ENCODE measurements at regions not wholly inside any gene's neighbourhood (a gene's known extent, or its start where the extent isn't known, plus 50 kb on each side); places are given as distances from the start of the nearest gene placed in this dataset.

- no peaks in the 10 kb centered on the region for H3K4me1 Mint-ChIP-seq
- ChIA-PET POLR2A (no interaction called here), CTCF (no interaction called here)
Measured at GRCh38 chr11:108994887-108995286, 330.0 kb downstream of the DDX10 start.

DNA sequence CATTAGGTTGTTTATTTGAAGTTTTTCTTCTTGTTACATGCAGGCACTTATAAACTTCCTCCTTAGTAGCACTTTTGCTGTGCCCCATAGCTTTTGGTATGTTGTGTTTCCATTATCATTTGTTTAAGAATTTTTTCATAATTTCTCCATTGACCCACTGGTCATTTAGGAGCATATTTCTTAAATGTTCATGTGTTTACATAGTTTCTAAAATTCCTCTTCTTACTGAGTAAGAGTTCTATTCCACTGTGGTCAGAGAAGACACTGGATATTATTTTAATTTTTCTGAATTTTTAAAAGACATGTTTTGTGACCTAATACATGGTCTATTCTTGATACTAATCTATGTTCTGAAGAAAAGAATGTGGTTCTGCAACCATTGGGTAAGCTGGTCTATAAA, 333.0 kb downstream of the DDX10 start:
- H3K36me3 ChIP-seq (ENCODE audit: control insufficient read depth in 2 of 2, extremely low read depth in 1 of 2, insufficient read depth in 1 of 2, low read length in 1 of 2), result no peaks in the 10 kb centered on the region
- Mint-ChIP-seq H3K36me3 (no peaks in the 10 kb centered on the region), H3K9me3 (peaks cover 4 to 22% (median 12%) of the 10 kb centered on the region in 3 donors), H3K27me3 (peaks cover 0 to 2% of the 10 kb centered on the region in 2 donors), H3K4me3 (no peak overlapping the region), H3K27ac (no peak overlapping the region), H3K4me1 (no peaks in the 10 kb centered on the region)
- POLR2A ChIA-PET, result no interaction called here
- no peaks in the 10 kb centered on the region for H3K27me3 ChIP-seq (replicated peaks in 1 of 2; ENCODE audit: control insufficient read depth in 2 of 2, extremely low read depth in 1 of 2, insufficient read depth in 2 of 2, low read length in 1 of 2)
- H3K4me3 ChIP-seq (ENCODE audit: control insufficient read depth in 1 of 2, extremely low read depth in 1 of 2, low read length in 1 of 2), result no peak overlapping the region
- H3K9me3 ChIP-seq, result no peaks in the 10 kb centered on the region
- CTCF ChIA-PET, result no interaction called here
- no peak overlapping the region for H3K27ac ChIP-seq (ENCODE audit: low read length)
- no peaks in the 10 kb centered on the region for H3K4me1 ChIP-seq (ENCODE audit: control insufficient read depth in 1 of 2, extremely low read depth in 1 of 2, insufficient read depth in 2 of 2, low read length in 2 of 2)
- no peak for ATAC-seq (replicated peaks in 1 of 4)
- DNase-seq, result no peak

More at GRCh38 chr11:108994887-108995286, 330.0 kb downstream of the DDX10 start:
- Histone ChIP-seq H3K27me3 (replicated peaks in 1 of 2; ENCODE audit: control insufficient read depth in 2 of 2, extremely low read depth in 1 of 2, insufficient read depth in 2 of 2, low read length in 1 of 2) (no peaks in the 10 kb centered on the region), H3K4me1 (ENCODE audit: control insufficient read depth in 1 of 2, extremely low read depth in 1 of 2, insufficient read depth in 2 of 2, low read length in 2 of 2) (no peaks in the 10 kb centered on the region), H3K36me3 (ENCODE audit: control insufficient read depth in 2 of 2, extremely low read depth in 1 of 2, insufficient read depth in 1 of 2, low read length in 1 of 2) (no peaks in the 10 kb centered on the region), H3K9me3 (no peaks in the 10 kb centered on the region), H3K27ac (ENCODE audit: low read length) (no peak overlapping the region), H3K4me3 (ENCODE audit: control insufficient read depth in 1 of 2, extremely low read depth in 1 of 2, low read length in 1 of 2) (no peak overlapping the region)
- Mint-ChIP-seq H3K36me3 (no peaks in the 10 kb centered on the region), H3K4me3 (no peak overlapping the region), H3K27me3 (peaks cover 0 to 2% of the 10 kb centered on the region in 2 donors), H3K27ac (no peak overlapping the region), H3K9me3 (peaks cover 4 to 18% (median 9%) of the 10 kb centered on the region in 3 donors)
- no peak for DNase-seq
- no peak for ATAC-seq (replicated peaks in 1 of 4)
- no CpG with 5 or more reads among the region's 1 CpG for WGBS (ENCODE audit: insufficient coverage)

DNA sequence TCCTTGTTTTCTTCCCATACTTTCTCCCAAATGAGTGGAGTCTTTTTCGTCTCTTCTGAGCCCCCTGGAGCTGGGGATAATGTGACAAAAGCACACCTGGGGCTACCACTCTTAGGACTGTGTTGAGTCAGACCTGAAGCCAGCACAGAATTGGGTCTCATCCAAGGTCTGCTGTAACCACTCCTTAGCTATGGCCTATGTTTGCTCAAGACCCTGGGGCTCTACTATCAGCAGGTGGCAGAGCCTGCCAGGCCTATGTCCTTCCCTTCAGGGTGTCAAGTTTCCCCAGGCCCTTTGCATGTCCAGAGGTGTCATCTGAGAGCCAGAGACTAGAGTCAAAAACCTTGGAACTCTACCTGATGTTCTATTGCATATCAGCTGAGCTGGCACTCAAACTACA, 335.7 kb downstream of the DDX10 start:
- no peak overlapping the region for H3K27ac ChIP-seq (ENCODE audit: low read length)
- no peak overlapping the region for H3K4me3 Mint-ChIP-seq
- H3K36me3 ChIP-seq (ENCODE audit: control insufficient read depth in 2 of 2, extremely low read depth in 1 of 2, insufficient read depth in 1 of 2, low read length in 1 of 2), result no peaks in the 10 kb centered on the region
- ATAC-seq (replicated peaks in 1 of 4) (no peak), DNase-seq (no peak)
- H3K27me3 ChIP-seq (replicated peaks in 1 of 2; ENCODE audit: control insufficient read depth in 2 of 2, extremely low read depth in 1 of 2, insufficient read depth in 2 of 2, low read length in 1 of 2), result no peaks in the 10 kb centered on the region
- H3K27ac Mint-ChIP-seq, result no peak overlapping the region
- no peak overlapping the region for H3K4me3 ChIP-seq (ENCODE audit: control insufficient read depth in 1 of 2, extremely low read depth in 1 of 2, low read length in 1 of 2)
- peaks cover 4 to 22% (median 12%) of the 10 kb centered on the region in 3 donors for H3K9me3 Mint-ChIP-seq
- H3K27me3 Mint-ChIP-seq, result peaks cover 3 to 6% of the 10 kb centered on the region in 2 donors
- POLR2A ChIA-PET, result no interaction called here
- no CpG with 5 or more reads among the region's 1 CpG for WGBS (ENCODE audit: insufficient coverage)
- H3K4me1 Mint-ChIP-seq, result no peaks in the 10 kb centered on the region
- H3K4me1 ChIP-seq (ENCODE audit: control insufficient read depth in 1 of 2, extremely low read depth in 1 of 2, insufficient read depth in 2 of 2, low read length in 2 of 2), result no peaks in the 10 kb centered on the region
- no peaks in the 10 kb centered on the region for H3K36me3 Mint-ChIP-seq
- H3K9me3 ChIP-seq, result no peaks in the 10 kb centered on the region
- CTCF ChIA-PET, result no interaction called here

GRCh38 chr11:109001585-109001984, 336.7 kb downstream of the DDX10 start:
- Mint-ChIP-seq H3K4me3 (no peak overlapping the region), H3K36me3 (no peaks in the 10 kb centered on the region), H3K9me3 (peaks cover 2 to 22% (median 11%) of the 10 kb centered on the region in 3 donors), H3K27me3 (peaks cover 7 to 11% of the 10 kb centered on the region in 2 donors), H3K27ac (no peak overlapping the region), H3K4me1 (no peaks in the 10 kb centered on the region)
- Histone ChIP-seq H3K27ac (ENCODE audit: low read length) (no peak overlapping the region), H3K4me1 (ENCODE audit: control insufficient read depth in 1 of 2, extremely low read depth in 1 of 2, insufficient read depth in 2 of 2, low read length in 2 of 2) (no peaks in the 10 kb centered on the region), H3K4me3 (ENCODE audit: control insufficient read depth in 1 of 2, extremely low read depth in 1 of 2, low read length in 1 of 2) (no peak overlapping the region), H3K27me3 (replicated peaks in 1 of 2; ENCODE audit: control insufficient read depth in 2 of 2, extremely low read depth in 1 of 2, insufficient read depth in 2 of 2, low read length in 1 of 2) (no peaks in the 10 kb centered on the region), H3K9me3 (no peaks in the 10 kb centered on the region), H3K36me3 (ENCODE audit: control insufficient read depth in 2 of 2, extremely low read depth in 1 of 2, insufficient read depth in 1 of 2, low read length in 1 of 2) (no peaks in the 10 kb centered on the region)
- ChIA-PET CTCF (no interaction called here), POLR2A (no interaction called here)
- ATAC-seq (replicated peaks in 1 of 4) (no peak), DNase-seq (no peak)

DNA sequence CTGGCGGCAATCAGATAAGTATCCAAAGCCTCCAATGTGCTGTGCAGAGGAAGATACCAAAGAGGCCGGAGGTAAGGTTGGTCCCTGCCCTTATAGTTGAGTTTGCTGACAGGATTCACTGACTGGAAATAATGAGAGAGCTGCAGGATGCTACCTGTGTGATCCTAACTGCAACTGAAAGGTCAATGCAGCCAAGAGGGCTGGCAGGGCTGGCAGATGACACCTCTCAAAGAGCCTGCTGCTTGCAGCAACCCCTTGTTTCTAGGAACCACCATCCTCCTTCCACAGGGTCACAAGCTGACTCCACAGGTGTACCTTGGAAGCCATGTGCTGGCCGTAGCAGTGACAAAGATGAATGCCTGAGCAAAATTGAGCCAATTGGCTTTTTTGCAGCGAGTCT, 348.1 kb downstream of the DDX10 start:
- CTCF ChIA-PET, result no interaction called here
- Mint-ChIP-seq H3K27ac (no peak overlapping the region), H3K4me1 (no peaks in the 10 kb centered on the region), H3K27me3 (peaks cover 0 to 4% of the 10 kb centered on the region in 2 donors), H3K4me3 (no peak overlapping the region), H3K9me3 (no peaks in the 10 kb centered on the region), H3K36me3 (no peaks in the 10 kb centered on the region)
- no peaks in the 10 kb centered on the region for H3K9me3 ChIP-seq
- WGBS (ENCODE audit: insufficient coverage), result 91% methylated on average over 4 of the region's 4 CpGs
- peaks cover 0 to 1% of the 10 kb centered on the region in 2 experiments for H3K27me3 ChIP-seq (replicated peaks in 1 of 2; ENCODE audit: control insufficient read depth in 2 of 2, extremely low read depth in 1 of 2, insufficient read depth in 2 of 2, low read length in 1 of 2)
- no peaks in the 10 kb centered on the region for H3K4me1 ChIP-seq (ENCODE audit: control insufficient read depth in 1 of 2, extremely low read depth in 1 of 2, insufficient read depth in 2 of 2, low read length in 2 of 2)
- no peak overlapping the region for H3K4me3 ChIP-seq (ENCODE audit: control insufficient read depth in 1 of 2, extremely low read depth in 1 of 2, low read length in 1 of 2)
- no peaks in the 10 kb centered on the region for H3K36me3 ChIP-seq (ENCODE audit: control insufficient read depth in 2 of 2, extremely low read depth in 1 of 2, insufficient read depth in 1 of 2, low read length in 1 of 2)
- H3K27ac ChIP-seq (ENCODE audit: low read length), result no peak overlapping the region
- DNase-seq (no peak), ATAC-seq (replicated peaks in 1 of 4) (no peak)
- POLR2A ChIA-PET, result interaction anchor here in 1 of 2 donors (0.7 kb wide), 1 partner anchor 549 kb away, joined by 3 read pairs; no protein-coding TSS in a partner anchor

DNA sequence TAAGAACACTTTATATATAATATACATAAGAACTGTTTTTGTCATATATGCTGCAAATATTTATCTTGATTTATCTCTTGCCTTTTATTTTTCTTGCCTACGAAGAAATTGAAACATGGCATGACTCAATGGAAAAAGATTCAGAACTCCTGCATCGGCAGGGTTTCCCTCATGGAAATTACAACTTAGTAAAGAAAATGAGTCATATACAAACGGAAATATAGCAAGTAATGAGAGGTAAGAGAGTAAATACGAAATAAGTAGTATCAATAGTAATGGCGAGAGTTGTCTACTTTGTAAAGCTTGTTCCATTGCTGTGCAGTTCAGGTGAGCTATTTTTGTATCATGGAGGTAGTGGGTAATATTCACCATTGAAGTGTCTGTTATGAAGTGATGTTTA, 350.4 kb downstream of the DDX10 start:
- Mint-ChIP-seq H3K4me1 (no peaks in the 10 kb centered on the region), H3K4me3 (no peak overlapping the region), H3K9me3 (no peaks in the 10 kb centered on the region), H3K27me3 (peaks cover 0 to 5% of the 10 kb centered on the region in 2 donors), H3K36me3 (no peaks in the 10 kb centered on the region), H3K27ac (no peak overlapping the region)
- ChIA-PET POLR2A (no interaction called here), CTCF (no interaction called here)
- H3K27ac ChIP-seq (ENCODE audit: low read length), result no peak overlapping the region
- ATAC-seq (replicated peaks in 1 of 4), result no peak
- no peaks in the 10 kb centered on the region for H3K4me1 ChIP-seq (ENCODE audit: control insufficient read depth in 1 of 2, extremely low read depth in 1 of 2, insufficient read depth in 2 of 2, low read length in 2 of 2)
- H3K27me3 ChIP-seq (replicated peaks in 1 of 2; ENCODE audit: control insufficient read depth in 2 of 2, extremely low read depth in 1 of 2, insufficient read depth in 2 of 2, low read length in 1 of 2), result peaks cover 0 to 4% of the 10 kb centered on the region in 2 experiments
- WGBS (ENCODE audit: insufficient coverage), result 71% methylated on average over 1 of the region's 5 CpGs
- H3K36me3 ChIP-seq (ENCODE audit: control insufficient read depth in 2 of 2, extremely low read depth in 1 of 2, insufficient read depth in 1 of 2, low read length in 1 of 2), result no peaks in the 10 kb centered on the region
- H3K4me3 ChIP-seq (ENCODE audit: control insufficient read depth in 1 of 2, extremely low read depth in 1 of 2, low read length in 1 of 2), result no peak overlapping the region
- no peaks in the 10 kb centered on the region for H3K9me3 ChIP-seq
- no peak for DNase-seq

DNA sequence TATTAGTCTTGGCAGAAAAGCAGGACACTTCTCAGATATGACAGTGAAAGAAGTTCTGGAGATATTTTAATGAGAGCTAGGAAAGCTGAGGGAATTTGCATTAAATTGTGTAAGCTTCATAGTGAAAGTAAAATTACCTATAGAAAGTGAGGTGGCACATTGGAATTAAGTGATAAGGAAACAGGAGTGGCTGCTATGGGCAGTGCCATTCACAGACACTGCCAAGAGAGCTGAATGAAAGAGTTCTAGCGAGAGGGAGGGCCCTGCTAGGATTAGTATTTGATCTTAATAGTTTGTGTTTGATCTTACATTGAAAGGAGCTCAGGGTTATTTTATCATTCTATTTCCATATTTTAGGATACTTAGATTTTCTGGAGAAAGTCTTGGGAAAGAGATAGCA, 351.9 kb downstream of the DDX10 start:
- Mint-ChIP-seq H3K36me3 (no peaks in the 10 kb centered on the region), H3K9me3 (no peaks in the 10 kb centered on the region), H3K27ac (no peak overlapping the region), H3K4me3 (no peak overlapping the region), H3K4me1 (no peaks in the 10 kb centered on the region), H3K27me3 (peaks cover 0 to 5% of the 10 kb centered on the region in 2 donors)
- CTCF ChIA-PET, result no interaction called here
- no CpG with 5 or more reads among the region's 1 CpG for WGBS (ENCODE audit: insufficient coverage)
- Histone ChIP-seq H3K27me3 (replicated peaks in 1 of 2; ENCODE audit: control insufficient read depth in 2 of 2, extremely low read depth in 1 of 2, insufficient read depth in 2 of 2, low read length in 1 of 2) (peaks cover 0 to 4% of the 10 kb centered on the region in 2 experiments), H3K4me1 (ENCODE audit: control insufficient read depth in 1 of 2, extremely low read depth in 1 of 2, insufficient read depth in 2 of 2, low read length in 2 of 2) (no peaks in the 10 kb centered on the region), H3K36me3 (ENCODE audit: control insufficient read depth in 2 of 2, extremely low read depth in 1 of 2, insufficient read depth in 1 of 2, low read length in 1 of 2) (no peaks in the 10 kb centered on the region), H3K27ac (ENCODE audit: low read length) (no peak overlapping the region), H3K9me3 (no peaks in the 10 kb centered on the region), H3K4me3 (ENCODE audit: control insufficient read depth in 1 of 2, extremely low read depth in 1 of 2, low read length in 1 of 2) (no peak overlapping the region)
- ATAC-seq (replicated peaks in 1 of 4) (no peak), DNase-seq (no peak)
- POLR2A ChIA-PET, result no interaction called here
